ENCODE measurements at regions not wholly inside any gene's neighbourhood (a gene's known extent, or its start where the extent isn't known, plus 50 kb on each side); places are given as distances from the start of the nearest gene placed in this dataset.

DNA sequence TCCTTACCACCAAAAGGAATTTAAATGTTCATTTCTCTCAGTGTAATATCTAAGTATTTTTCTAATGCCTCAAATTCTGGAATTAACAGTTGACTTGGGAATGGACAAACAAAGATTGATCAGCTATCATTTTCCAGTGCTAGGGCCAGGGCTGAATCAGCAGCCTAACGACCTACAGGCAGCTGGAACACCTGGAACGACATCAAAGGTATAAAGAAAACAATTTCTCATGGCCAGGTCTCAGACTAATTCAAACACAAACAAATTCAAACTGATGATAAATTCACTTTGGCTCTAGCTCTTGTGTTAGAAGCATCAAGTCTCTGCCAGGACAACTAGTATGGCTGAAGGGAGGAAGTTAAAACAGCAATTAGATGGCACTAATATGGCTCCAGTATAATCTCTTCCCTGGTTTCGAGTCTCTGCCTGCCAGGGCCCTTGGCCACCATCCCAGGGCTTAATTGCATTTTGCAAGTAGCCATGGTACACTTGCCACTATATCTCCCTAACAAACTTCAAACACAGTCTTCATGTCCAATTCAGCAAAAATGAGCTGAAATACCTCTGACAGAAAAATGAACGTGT is 70.2 kb upstream of the FSHR start (continued):
- TF ChIP-seq, protein P1, sequence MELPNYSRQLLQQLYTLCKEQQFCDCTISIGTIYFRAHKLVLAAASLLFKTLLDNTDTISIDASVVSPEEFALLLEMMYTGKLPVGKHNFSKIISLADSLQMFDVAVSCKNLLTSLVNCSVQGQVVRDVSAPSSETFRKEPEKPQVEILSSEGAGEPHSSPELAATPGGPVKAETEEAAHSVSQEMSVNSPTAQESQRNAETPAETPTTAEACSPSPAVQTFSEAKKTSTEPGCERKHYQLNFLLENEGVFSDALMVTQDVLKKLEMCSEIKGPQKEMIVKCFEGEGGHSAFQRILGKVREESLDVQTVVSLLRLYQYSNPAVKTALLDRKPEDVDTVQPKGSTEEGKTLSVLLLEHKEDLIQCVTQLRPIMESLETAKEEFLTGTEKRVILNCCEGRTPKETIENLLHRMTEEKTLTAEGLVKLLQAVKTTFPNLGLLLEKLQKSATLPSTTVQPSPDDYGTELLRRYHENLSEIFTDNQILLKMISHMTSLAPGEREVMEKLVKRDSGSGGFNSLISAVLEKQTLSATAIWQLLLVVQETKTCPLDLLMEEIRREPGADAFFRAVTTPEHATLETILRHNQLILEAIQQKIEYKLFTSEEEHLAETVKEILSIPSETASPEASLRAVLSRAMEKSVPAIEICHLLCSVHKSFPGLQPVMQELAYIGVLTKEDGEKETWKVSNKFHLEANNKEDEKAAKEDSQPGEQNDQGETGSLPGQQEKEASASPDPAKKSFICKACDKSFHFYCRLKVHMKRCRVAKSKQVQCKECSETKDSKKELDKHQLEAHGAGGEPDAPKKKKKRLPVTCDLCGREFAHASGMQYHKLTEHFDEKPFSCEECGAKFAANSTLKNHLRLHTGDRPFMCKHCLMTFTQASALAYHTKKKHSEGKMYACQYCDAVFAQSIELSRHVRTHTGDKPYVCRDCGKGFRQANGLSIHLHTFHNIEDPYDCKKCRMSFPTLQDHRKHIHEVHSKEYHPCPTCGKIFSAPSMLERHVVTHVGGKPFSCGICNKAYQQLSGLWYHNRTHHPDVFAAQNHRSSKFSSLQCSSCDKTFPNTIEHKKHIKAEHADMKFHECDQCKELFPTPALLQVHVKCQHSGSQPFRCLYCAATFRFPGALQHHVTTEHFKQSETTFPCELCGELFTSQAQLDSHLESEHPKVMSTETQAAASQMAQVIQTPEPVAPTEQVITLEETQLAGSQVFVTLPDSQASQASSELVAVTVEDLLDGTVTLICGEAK (IDR thresholded peaks at IDR 0.05; ENCODE audit: borderline replicate concordance) = no peak
- TF ChIP-seq RBBP5 (conservative IDR thresholded peaks at IDR 0.05) = no peak

DNA sequence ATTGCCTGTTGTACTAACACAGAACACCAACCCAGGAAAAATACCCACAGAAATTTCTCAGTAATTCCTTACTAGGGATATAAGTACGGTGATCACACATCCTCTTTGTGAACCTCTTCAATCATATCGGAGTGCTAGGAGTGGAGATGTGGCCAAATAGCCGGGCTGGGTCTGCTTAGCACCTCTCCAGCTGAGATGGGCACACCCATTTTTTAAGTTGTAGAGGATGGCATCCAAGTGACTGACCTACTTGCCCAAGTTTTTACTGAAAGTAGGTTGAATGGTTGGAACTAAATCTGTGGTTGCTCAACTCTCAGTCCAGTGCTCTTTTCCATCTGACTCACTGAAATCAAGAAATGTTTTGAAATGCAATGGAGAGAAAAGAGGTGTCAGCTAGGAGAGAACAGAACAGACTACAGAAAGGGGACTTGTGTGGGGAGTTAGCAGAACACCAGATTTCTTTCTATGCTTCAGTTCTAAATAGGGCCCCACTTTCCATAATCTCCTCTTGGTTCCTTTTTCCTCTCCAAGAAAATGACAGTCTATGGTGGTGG is 68.7 kb upstream of the FSHR start:
- in situ Hi-C loops (cut with MboI) (no loop called here), intact Hi-C loops (cut with micrococcal nuclease; ENCODE audit: unreplicated experiment) (no loop called here)
- no TSS peak for BruUV-seq (replicated peaks)
- TF ChIP-seq MEF2A (IDR thresholded peaks at IDR 0.05; ENCODE audit: insufficient read depth, low read depth, low read length) (no peak), ATF7 (IDR thresholded peaks at IDR 0.05; ENCODE audit: low read depth) (no peak), NFIC (IDR thresholded peaks at IDR 0.05; ENCODE audit: low read depth, low read length) (no peak)
- Histone ChIP-seq H2AFZ (ENCODE audit: control insufficient read depth, low read depth, low read length) (no peak overlapping the region), H3K9me3 (replicated peaks; ENCODE audit: control insufficient read depth, insufficient read depth, low read length) (no peaks in the 10 kb centered on the region), H4K20me1 (ENCODE audit: control insufficient read depth, insufficient read depth) (no peaks in the 10 kb centered on the region), H3K4me2 (ENCODE audit: control insufficient read depth, insufficient read depth) (no peak overlapping the region), H3K4me3 (no peak overlapping the region), H3K79me2 (ENCODE audit: control insufficient read depth, insufficient read depth, low read length) (no peaks in the 10 kb centered on the region), H3K36me3 (ENCODE audit: control insufficient read depth in 2 of 2, insufficient read depth in 2 of 2, low read length in 1 of 2) (no peaks in the 10 kb centered on the region), H3K27me3 (replicated peaks in 1 of 2; ENCODE audit: control insufficient read depth in 2 of 2, insufficient read depth in 2 of 2, low read length in 1 of 2) (no peaks in the 10 kb centered on the region), H3K27ac (ENCODE audit: control insufficient read depth, insufficient read depth) (no peak overlapping the region), H3K9ac (ENCODE audit: control insufficient read depth, insufficient read depth, low read length) (no peak overlapping the region), H3K4me1 (ENCODE audit: control insufficient read depth, insufficient read depth, low read length) (no peaks in the 10 kb centered on the region)
- ATAC-seq (no peak), FAIRE-seq (no peak), DNase-seq (ENCODE audit: low read depth, low spot score) (no peak)
- ChIA-PET RAD21 (ENCODE audit: unreplicated experiment) (no interaction called here), POLR2A (no interaction called here), SMC1A (ENCODE audit: uncharacterized antibody, unreplicated experiment) (no interaction called here), CTCF (no interaction called here)
- 16% methylated on average over 3 of the region's 3 CpGs for WGBS (ENCODE audit: insufficient coverage, insufficient replicate concordance, low lambda C conversion rate, missing lambda C conversion rate)
